ENCODE measurements at regions not wholly inside any gene's neighbourhood (a gene's known extent, or its start where the extent isn't known, plus 50 kb on each side); places are given as distances from the start of the nearest gene placed in this dataset.

DNA sequence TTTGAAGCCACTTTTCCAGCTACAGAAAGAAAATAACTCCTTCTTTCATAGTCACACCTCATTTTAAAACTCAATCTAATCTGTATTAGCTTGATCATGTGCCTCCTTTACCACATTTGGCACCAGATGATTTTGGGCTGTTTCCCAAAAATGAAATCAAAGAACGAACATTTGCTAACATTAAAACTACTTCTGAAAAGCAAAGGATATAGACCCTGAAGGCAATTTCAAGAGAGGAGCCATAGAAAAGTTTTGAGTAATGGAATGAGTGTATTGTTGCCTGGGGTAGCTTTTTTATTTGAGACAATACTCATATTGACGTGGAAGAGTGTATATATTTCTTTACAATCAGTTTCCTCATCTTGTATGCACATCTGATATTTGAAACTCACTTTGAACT, 152.8 kb upstream of the TBL1XR1 start:
- TF ChIP-seq, protein P1, sequence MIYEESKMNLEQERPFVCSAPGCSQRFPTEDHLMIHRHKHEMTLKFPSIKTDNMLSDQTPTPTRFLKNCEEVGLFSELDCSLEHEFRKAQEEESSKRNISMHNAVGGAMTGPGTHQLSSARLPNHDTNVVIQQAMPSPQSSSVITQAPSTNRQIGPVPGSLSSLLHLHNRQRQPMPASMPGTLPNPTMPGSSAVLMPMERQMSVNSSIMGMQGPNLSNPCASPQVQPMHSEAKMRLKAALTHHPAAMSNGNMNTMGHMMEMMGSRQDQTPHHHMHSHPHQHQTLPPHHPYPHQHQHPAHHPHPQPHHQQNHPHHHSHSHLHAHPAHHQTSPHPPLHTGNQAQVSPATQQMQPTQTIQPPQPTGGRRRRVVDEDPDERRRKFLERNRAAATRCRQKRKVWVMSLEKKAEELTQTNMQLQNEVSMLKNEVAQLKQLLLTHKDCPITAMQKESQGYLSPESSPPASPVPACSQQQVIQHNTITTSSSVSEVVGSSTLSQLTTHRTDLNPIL (CRISPR knock-in tag; IDR thresholded peaks at IDR 0.05; ENCODE audit: low read depth): no peak
- TF ChIP-seq OSR1 (CRISPR knock-in tag; IDR thresholded peaks at IDR 0.05) (no peak), ESRRG (CRISPR knock-in tag; IDR thresholded peaks at IDR 0.05) (no peak), TCF4 (CRISPR knock-in tag; IDR thresholded peaks at IDR 0.05; ENCODE audit: borderline replicate concordance) (no peak), BACH2 (CRISPR knock-in tag; IDR thresholded peaks at IDR 0.05; ENCODE audit: borderline replicate concordance) (no peak), PPARA (CRISPR knock-in tag; IDR thresholded peaks at IDR 0.05; ENCODE audit: borderline replicate concordance) (no peak), RARB (CRISPR knock-in tag; IDR thresholded peaks at IDR 0.05) (no peak), ISL1 (CRISPR knock-in tag; IDR thresholded peaks at IDR 0.05) (no peak), CSDC2 (CRISPR knock-in tag; IDR thresholded peaks at IDR 0.05) (no peak), ZNF565 (CRISPR knock-in tag; conservative IDR thresholded peaks at IDR 0.05; ENCODE audit: low read depth) (no peak), ZFP3 (CRISPR knock-in tag; IDR thresholded peaks at IDR 0.05) (no peak)
- TF ChIP-seq, protein P2, sequence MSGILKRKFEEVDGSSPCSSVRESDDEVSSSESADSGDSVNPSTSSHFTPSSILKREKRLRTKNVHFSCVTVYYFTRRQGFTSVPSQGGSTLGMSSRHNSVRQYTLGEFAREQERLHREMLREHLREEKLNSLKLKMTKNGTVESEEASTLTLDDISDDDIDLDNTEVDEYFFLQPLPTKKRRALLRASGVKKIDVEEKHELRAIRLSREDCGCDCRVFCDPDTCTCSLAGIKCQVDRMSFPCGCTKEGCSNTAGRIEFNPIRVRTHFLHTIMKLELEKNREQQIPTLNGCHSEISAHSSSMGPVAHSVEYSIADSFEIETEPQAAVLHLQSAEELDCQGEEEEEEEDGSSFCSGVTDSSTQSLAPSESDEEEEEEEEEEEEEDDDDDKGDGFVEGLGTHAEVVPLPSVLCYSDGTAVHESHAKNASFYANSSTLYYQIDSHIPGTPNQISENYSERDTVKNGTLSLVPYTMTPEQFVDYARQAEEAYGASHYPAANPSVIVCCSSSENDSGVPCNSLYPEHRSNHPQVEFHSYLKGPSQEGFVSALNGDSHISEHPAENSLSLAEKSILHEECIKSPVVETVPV (CRISPR knock-in tag; IDR thresholded peaks at IDR 0.05): no peak
- TF ChIP-seq, protein P3, sequence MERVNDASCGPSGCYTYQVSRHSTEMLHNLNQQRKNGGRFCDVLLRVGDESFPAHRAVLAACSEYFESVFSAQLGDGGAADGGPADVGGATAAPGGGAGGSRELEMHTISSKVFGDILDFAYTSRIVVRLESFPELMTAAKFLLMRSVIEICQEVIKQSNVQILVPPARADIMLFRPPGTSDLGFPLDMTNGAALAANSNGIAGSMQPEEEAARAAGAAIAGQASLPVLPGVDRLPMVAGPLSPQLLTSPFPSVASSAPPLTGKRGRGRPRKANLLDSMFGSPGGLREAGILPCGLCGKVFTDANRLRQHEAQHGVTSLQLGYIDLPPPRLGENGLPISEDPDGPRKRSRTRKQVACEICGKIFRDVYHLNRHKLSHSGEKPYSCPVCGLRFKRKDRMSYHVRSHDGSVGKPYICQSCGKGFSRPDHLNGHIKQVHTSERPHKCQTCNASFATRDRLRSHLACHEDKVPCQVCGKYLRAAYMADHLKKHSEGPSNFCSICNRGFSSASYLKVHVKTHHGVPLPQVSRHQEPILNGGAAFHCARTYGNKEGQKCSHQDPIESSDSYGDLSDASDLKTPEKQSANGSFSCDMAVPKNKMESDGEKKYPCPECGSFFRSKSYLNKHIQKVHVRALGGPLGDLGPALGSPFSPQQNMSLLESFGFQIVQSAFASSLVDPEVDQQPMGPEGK (CRISPR knock-in tag; IDR thresholded peaks at IDR 0.05; ENCODE audit: borderline replicate concordance): no peak

Measured in SK-N-SH treated with all-trans-retinoic acid at 6 μM for 48 hours (cell line).